Kidney glomerular epithelial cell (primary cell): ENCODE measurements at regions not wholly inside any gene's neighbourhood (a gene's known extent, or its start where the extent isn't known, plus 50 kb on each side); places are given as distances from the start of the nearest gene placed in this dataset.

Experiments
- DNase-seq: peaks from one replicate; lab custom pipeline; 2025; lab: John Stamatoyannopoulos, UW

GRCh38 chr6:169965239-169965638, 213.8 kb downstream of the ERMARD start:
- DNase-seq = no peak

GRCh38 chr6:169964486-169965180, 213.2 kb downstream of the ERMARD start:
- DNase-seq = no peak

DNA sequence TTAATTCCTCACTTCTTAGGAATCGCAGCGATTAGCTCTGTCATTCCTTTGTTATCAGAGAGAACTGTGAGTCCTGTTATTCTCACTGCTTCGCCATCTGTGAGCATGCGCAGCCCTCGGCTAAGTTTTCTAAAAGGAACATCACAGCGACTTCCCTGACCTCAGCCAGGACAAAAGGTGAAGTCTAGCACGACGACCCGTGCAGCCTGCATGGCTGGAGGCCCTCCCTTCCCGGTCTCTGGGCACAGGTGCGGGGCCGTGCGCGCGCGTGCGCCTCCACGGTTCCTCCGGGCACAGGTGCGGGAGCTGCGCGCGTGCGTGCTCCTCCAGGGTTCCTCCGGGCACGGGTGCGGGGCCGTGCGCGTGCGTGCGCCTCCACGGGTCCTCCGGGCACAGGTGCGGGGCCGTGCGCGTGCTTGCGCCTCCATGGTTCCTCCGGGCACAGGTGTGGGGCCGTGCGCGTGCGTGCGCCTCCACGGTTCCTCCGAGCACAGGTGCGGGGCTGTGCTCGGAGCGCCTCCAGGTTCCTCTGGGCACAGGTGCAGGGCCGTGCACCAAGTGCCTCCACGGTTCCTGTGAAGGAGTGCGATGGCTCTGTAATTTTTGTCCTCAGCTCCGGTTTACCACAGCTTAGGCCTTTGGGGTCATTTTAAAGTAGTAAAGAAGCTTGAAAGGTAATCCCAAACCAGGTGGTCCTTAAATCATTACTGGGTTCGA, 212.3 kb downstream of the ERMARD start:
- no peak for DNase-seq

DNA sequence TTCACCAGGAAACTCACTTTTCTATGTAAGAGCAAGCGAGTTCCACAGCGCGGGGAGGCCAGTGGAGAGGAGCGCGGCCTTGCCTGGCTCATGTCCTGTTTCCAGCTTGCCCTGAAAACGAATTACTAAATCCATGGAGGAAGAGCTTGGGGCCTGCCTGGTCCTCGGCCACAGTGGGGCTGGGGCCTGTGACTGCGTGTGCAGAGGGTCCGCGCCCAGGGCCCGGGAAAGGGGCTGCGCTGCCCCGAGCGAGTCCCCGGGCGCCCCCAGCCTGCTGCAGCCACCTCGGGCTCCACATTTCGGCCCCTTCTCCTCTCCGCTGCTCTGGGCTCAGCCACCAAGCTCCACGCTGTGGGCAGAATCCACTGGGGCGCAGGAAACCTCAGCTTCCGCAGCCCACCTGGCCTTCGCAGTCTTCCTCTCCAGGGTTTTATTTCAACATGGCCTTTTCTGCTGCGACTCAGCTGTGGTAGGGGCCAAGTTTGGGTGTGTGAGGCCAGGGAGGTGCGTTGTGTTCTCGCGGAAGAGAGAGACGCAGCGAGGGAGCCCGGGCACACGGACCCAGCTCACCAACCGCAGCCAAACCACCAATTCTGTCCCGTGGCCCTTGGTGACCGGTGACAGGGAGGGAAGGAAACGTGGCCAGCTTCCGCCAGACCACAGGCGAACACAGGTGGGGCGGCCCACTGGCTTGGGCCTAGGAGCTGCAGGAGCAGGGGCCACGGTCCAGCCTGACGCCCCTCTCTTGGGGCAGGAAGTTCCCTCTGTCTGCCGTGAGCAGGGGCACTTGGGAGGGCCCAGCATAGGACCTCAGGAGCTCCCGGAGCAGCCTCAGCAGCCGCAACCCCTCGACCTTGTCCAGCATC, 211.4 kb downstream of the ERMARD start:
- DNase-seq = no peak

GRCh38 chr6:169961772-169962561, 210.5 kb downstream of the ERMARD start:
- no peak for DNase-seq

DNA sequence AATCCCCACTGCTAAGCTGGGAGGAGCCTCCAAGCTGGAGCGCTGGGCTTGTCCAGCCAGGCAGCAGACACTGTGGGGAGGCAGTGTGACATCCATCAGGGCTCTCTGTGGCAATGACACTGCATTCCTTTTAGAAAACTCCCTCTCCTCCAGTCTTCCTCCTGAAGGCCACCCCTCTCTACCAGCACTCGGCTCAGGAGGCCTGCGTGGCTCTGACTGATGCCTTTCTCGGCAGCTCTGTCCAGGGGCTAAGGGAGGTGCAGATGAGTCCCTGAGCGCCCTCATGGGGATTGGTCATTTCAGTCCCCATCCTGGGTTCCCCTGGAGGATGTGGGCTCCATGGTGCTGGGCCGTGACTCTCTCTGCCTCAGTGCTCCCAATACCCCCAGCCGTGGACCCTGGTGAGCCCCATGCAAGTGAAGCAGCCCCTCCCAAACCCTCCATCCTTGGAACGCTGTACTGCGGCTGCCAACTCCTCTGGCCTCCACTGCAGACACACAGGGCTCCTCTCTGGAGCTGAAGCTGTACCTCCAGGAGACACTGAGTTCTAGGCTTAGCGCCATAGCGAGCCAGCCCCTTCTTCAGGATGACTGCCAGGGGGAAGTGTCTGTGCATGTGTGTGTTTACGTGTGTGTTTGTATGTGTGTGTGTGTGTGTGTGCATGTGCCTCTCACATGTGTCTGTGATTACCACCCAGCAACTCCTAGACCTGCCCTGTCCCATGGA, 209.6 kb downstream of the ERMARD start:
- DNase-seq = no peak

DNA sequence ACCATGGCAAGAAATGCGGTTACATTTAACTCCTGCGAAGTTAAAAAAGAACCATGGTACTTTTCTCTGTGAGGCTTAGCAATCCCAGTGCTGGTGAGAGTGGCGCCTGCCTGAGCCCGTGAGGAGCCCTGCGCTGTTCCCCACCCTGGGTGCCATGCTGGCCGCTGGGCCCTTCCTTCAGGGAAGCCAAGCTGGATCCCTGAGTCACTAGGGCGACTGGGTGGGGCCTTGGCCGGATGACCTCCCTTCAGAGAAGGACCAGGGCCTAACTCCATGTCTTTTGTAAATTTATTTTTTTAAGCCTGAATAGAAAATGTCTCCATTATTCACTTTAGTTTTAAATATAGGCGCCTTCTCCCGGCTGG, 209.1 kb downstream of the ERMARD start:
- no peak for DNase-seq

GRCh38 chr6:169960003-169960344, 208.6 kb downstream of the ERMARD start:
- no peak for DNase-seq

GRCh38 chr6:169959136-169960002, 207.9 kb downstream of the ERMARD start:
- DNase-seq = no peak

DNA sequence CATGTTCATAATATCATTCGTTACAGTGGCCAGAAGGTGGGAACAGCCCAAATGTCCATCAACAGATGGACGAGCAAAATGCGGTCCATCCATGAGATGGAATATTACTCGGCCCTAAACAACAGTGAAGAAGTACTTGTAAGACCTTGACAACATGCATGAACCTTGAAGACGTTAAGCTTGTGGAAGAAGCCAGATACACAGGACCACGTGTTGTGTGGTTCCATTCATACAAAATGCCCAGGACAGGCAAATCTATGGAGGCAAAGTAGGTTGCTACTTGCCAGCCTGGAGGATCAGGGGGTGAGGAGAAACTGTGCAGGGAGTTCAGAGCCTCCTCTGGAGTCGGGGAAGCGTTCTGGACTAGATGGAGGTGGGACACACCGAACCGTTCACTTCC, 207.1 kb downstream of the ERMARD start:
- no peak for DNase-seq

- no peak for DNase-seq
Measured at GRCh38 chr6:169957351-169957963, 206.0 kb downstream of the ERMARD start.

GRCh38 chr6:169956580-169956979, 205.2 kb downstream of the ERMARD start:
- no peak for DNase-seq

- DNase-seq = no peak
Measured at GRCh38 chr6:169955731-169956437, 204.5 kb downstream of the ERMARD start.

- no peak for DNase-seq
Measured at GRCh38 chr6:169954977-169955376, 203.6 kb downstream of the ERMARD start.

- no peak for DNase-seq
Measured at GRCh38 chr6:169953686-169954085, 202.3 kb downstream of the ERMARD start.

- DNase-seq = no peak
Measured at GRCh38 chr6:169950558-169950957, 199.1 kb downstream of the ERMARD start.

DNA sequence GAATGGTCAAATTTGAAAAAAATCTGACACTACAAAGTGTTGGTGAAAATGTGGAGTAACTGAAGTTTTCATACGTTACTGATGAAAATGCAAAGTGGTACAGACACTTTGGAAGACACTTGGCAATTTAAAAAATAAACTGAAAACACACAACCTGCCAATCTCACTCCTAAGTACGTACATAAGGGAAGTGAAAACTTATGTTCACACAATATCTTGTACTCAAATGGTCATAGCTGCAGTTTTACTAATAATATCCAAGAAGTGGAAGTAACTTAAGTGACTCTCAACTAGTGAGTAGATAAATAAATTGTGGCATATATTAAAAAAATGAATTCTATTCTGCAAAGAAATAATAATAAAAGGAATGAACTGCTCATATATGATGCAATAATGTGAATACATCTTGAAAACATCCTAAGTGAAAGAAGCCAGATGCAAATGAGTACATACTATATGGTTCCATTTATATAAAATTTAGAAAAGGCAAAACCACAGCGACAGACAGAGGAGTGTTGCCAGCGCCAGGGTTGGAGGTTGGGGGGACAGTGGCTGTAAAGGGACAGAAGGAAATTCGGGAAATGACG, 198.2 kb downstream of the ERMARD start:
- DNase-seq = no peak

DNA sequence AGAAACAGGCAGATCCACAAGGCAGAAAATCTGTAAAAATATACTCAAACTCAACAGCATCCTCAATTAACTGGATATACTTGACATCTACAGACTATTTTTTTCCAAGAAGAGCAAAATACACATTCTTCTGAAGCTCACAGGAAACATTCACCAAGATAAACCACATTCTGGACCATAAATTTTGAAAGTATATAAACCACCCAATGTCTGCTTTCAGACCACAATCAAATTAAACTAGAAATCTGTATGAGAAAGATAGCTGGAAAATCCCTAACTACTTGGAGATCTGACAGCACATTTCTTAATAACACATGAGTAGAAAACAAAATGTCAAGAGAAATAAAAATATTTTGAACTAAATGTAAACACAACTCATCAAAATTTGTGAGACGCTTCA, 195.5 kb downstream of the ERMARD start:
- no peak for DNase-seq

- DNase-seq = no peak
Measured at GRCh38 chr6:169945117-169945516, 193.7 kb downstream of the ERMARD start.
